NCI-H146 treated with DMSO at 0.1 percent for 48 hours (cell line): ENCODE measurements at regions not wholly inside any gene's neighbourhood (a gene's known extent, or its start where the extent isn't known, plus 50 kb on each side); places are given as distances from the start of the nearest gene placed in this dataset.

ENCODE experiments used
- DNase-seq: peaks from one replicate; lab custom pipeline; 2025; ENCODE audit not compliant: unreplicated experiment; lab: John Stamatoyannopoulos, UW

DNA sequence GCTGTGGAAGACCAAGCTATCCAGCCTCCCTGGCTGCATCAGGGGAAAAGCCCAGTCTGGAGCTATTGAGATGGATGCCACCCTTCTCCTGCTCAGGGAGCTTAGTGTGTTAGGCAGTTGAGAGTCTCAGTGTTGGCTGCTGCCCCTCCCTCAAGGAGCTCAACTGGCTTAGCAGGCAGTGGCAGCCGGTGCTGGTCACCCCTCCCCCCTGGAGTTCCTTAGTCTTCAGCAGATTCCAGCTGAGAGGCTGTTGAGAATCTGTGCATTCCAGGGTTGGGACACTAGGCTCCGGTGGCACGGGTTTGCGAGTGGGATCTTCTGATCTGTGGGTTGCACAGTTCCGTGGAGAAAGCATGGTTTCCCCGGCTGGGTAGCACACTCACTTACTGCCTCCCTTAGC, 883.8 kb downstream of the NSUN3 start:
- no peak for DNase-seq

DNA sequence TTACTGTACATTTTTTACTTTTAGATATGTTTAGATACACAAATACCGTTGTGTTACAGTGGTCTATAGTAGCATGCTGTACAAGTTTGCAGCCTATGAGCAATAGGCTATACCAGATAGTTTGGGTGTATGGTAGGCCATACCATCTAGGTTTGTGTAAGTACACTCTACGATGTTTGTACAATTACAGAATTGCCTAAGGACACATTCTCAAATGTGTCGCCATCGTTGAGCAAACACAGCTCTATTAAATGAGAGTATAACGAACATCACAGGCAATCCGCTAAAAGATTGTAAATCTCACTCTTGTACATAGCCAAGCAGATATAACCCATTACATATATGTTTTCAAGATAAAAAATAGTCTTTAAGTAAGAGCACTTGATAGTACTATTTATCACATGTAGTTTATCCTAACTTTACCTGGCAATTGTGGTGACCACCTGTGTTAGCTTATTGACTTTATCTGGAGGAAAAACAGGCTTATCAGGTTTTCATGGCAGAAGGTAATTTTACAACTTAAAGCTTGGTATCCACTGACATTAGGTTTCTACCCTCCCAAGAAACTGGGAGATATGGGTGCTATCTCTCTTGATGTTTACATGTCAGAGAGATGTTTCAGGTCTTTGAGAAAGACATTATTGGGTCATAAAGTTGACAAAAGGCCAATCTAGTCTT, 898.7 kb downstream of the NSUN3 start:
- DNase-seq, result peak; percentile 30

DNA sequence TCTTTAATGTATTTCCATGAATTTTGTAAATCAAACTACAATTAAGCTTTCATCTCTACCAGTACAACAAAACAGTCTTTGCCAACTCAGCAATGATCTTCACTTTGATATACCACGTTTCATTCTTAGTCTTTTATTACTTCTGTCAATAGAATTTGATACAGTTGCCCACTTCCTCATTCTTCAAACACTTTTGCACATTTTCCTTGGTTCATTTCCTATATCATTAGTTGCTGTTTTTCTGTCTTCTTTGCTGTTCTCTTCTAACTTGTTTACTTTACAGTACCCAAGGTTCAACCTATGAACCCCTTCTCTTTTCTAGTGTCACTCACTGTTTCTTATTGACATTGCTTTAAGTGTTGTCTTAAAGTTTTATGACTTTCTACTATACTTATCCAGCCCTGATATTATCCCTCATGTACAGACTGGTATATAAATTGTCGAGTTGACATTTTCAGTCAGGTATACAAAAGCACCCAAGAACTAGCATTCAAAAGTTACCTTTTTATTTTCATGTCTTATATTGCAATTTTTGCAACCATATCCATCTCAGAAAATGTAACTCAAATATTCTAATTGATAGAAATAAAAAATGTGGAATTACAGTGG, 903.1 kb downstream of the NSUN3 start:
- DNase-seq, result no peak

- no peak for DNase-seq
These were observed 904.3 kb downstream of the NSUN3 start for GRCh38 chr3:94967196-94967595.

- no peak for DNase-seq
These were observed 905.7 kb downstream of the NSUN3 start for GRCh38 chr3:94968519-94968918.

DNA sequence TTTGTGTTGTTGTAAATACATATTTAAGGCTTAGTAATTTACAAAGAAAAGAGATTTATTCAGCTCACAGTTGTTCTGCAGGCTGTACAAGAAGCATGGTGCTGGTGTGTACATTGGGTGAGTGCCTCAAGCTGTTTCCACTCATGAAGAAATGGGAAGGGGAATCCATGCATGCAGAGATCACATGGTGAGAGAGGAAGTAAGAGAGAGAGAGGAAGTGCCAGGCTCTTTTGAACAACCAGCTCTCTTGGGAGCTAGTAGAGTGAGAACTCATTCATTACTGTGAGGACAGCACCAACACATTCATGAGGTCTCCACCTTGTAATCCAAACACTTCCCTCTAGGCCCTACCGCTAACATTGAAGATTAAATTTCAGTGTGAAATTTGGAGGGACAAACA, 909.2 kb downstream of the NSUN3 start:
- DNase-seq, result no peak

DNA sequence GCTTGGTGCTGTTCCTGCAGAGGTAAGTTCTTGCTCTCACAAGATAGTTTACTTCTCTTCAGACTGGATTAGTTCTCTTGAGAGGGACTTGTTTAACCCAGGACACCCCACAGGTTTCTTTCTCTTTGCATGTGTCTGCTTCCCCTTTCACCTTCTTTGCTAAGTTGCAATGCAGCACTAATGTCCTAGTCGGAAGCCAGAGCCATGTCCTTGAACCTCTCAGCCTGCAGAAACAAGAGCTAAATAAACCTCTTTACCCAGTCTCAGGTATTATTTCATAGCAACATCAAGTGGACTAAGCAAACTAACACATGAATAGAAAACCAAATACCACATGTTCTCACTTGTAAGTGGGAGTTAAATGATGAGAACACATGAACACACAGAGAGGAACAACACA, 915.2 kb downstream of the NSUN3 start:
- no peak for DNase-seq

- DNase-seq, result no peak
These were observed 922.9 kb downstream of the NSUN3 start for GRCh38 chr3:94985778-94986177.

- no peak for DNase-seq
These were observed 928.3 kb downstream of the NSUN3 start for GRCh38 chr3:94990952-94991705.

DNA sequence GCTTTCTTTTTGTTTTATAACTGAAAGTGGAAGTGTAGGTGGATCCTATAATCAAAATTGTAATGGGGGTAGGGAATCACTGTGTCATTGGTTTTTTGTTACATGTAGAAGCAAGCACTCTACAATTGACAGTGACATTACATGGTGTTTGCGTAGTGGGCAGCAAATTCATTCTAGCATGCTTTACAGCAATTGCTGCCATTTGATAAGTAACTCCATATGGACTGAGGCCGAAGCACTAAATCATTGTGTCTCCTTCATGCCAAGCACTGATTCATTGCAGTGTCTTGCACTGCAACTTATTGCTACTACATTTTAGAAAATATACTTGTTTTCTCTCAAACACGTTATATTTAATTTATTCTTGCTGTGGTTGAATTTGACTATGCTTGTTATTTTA, 933.9 kb downstream of the NSUN3 start:
- DNase-seq, result no peak

- DNase-seq, result no peak
These were observed 939.7 kb downstream of the NSUN3 start for GRCh38 chr3:95002438-95003046.

- no peak for DNase-seq
These were observed 965.8 kb downstream of the NSUN3 start for GRCh38 chr3:95028688-95029087.

DNA sequence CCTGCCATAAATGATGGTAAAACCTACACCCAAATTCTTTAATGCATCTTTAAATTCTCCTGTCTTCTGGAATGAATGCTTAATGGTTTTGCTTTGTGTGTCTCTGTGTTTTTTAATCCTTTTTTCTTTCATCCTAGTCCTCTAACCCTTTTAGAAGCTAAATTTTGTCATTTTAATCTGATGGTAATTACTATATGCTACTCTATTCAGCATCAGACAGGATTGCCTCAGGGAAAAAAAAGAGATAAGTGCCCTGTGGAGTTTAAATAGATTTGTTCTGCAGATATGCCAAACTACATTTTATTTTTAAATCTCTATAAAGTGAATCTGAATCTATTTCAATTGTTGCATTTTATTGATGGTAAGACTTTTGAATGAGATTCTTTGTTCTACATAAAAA, 966.8 kb downstream of the NSUN3 start:
- DNase-seq, result peak; percentile 9

DNA sequence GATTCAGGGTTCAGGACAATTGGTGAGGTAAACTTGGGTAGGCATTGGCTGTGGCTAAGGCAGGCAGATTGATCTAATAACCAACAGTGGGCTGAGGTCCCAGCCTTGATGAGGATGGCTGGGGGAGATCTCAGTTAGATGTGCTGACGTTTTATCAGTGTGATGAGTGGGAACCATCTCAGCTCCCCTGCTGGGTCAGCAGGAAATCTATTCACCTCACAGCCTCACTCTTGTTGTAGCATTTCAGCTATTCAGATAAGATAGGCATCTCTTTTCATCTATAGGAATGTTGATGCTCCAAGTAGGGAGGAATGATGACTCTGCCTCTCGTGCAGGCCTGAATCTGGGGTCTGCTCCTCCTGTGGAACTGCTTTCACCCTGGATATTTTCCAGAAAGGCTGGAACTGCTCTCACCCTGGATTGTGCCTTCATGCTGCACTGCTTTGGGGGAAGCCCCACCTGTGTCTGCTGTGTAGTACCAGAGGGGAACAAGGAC, 973.7 kb downstream of the NSUN3 start:
- DNase-seq, result no peak

- DNase-seq, result no peak
These were observed 974.2 kb downstream of the NSUN3 start for GRCh38 chr3:95037097-95037496.

DNA sequence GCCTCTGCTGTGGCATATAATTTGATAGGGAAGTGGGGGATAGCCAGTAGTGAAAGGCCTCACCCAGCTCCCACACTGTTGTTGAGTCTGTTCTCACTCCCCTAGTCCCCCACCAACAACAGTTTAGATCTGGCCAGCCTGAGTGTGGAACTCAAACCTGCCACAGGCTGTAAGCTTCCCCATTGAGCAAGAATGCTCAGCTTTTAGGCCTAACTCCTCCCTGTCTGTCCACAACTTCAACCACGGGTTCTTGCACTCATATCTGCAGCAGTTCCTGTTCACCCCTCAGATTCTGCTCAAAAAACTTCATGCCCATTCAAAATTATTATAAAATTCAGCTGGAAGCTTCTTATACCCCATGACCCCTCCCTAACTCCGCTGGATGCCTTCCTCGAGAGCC, 975.1 kb downstream of the NSUN3 start:
- DNase-seq, result no peak

- peak; percentile 27 for DNase-seq
These were observed 981.2 kb downstream of the NSUN3 start for GRCh38 chr3:95044101-95044500.

- no peak for DNase-seq
These were observed 985.7 kb downstream of the NSUN3 start for GRCh38 chr3:95048564-95048963.

- no peak for DNase-seq
These were observed 987.0 kb downstream of the NSUN3 start for GRCh38 chr3:95049841-95050240.

DNA sequence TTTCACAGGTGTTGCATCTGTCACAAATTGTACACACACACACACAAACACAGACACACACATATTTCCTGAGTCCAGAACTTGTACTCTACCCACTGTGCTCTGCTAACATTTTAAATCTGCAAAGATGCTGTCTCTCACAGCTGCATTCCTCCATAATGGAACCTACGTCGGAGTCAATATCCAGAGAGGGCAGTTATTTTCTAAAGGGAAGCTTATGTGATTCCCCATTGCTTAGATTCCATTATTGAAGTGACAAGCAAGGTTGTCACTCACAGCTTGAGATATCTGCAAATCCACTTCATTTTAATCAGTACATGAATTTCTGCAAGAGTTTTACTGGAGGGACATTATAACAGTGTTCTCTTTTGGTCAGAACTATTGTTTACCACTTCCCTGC, 992.4 kb downstream of the NSUN3 start:
- DNase-seq, result no peak

DNA sequence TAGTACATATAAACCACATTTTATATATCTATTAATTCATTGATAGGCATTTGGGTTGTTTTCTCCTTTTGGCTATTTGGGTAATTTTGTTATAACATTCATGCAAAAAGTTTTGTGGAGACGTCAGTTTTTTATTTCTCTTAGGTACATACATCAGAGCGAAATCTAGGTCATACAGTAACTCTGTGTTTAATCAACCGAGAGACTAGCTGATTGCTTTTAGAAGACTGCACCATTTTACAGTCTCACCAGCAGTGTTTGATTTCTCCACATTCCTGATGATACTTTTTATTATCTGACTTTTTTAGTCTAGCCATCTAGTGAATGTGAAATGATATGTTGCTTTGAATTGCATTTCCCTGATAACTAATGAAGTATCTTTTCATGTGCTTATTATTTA, 1019.3 kb downstream of the NSUN3 start:
- no peak for DNase-seq

DNA sequence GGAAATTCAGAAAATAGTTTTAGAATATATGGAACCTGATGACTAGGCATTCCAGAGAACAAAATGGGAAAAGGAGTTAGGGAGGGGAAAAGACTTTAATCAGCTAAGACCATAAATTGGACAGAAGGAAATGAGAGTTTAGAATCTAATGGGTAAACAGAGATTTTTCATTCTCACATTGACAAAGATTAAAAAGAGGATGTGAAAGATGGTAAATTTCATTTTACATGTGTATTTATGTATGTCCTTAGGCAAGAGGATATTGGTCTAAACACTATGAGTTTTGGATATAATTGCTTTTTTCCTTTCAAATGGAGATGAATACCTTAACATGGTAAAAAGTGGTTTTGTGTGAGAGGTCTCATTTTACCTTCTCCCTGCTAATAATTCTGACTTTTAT, 1021.9 kb downstream of the NSUN3 start:
- DNase-seq, result no peak
